ENCODE measurements at regions not wholly inside any gene's neighbourhood (a gene's known extent, or its start where the extent isn't known, plus 50 kb on each side); places are given as distances from the start of the nearest gene placed in this dataset.
"Not testable (repeated sequence)": the region's sequence is repeated elsewhere in the genome, so short reads cannot be mapped to it uniquely, and the experiment has no call there.

GRCh38 chr5:130333089-130333488 is 428.8 kb downstream of the CHSY3 start:
- no peak for DNase-seq (ENCODE audit: low read depth in 2 of 2)

- DNase-seq (ENCODE audit: low read depth in 2 of 2), result no peak
Observed at GRCh38 chr5:130331332-130331731, 427.1 kb downstream of the CHSY3 start.

GRCh38 chr5:130324953-130325671 is 420.8 kb downstream of the CHSY3 start:
- no peak for DNase-seq (ENCODE audit: low read depth in 2 of 2)

- DNase-seq (ENCODE audit: low read depth in 2 of 2), result no peak
Observed at GRCh38 chr5:130323804-130324454, 419.7 kb downstream of the CHSY3 start.

- DNase-seq (ENCODE audit: low read depth in 2 of 2), result no peak
Observed at GRCh38 chr5:130321931-130322330, 417.7 kb downstream of the CHSY3 start.

- no peak for DNase-seq (ENCODE audit: low read depth in 2 of 2)
Observed at GRCh38 chr5:130316971-130317680, 412.9 kb downstream of the CHSY3 start.

GRCh38 chr5:130295235-130295634 is 391.0 kb downstream of the CHSY3 start:
- no peak for DNase-seq (ENCODE audit: low read depth in 2 of 2)

- DNase-seq (ENCODE audit: low read depth in 2 of 2), result not testable (repeated sequence)
Observed at GRCh38 chr5:130294798-130295197, 390.5 kb downstream of the CHSY3 start.

GRCh38 chr5:130290219-130290618 is 386.0 kb downstream of the CHSY3 start:
- DNase-seq (ENCODE audit: low read depth in 2 of 2), result no peak

- no peak for DNase-seq (ENCODE audit: low read depth in 2 of 2)
Observed at GRCh38 chr5:130289132-130290088, 385.1 kb downstream of the CHSY3 start.

- no peak for DNase-seq (ENCODE audit: low read depth in 2 of 2)
Observed at GRCh38 chr5:130287438-130287837, 383.2 kb downstream of the CHSY3 start.

- no peak for DNase-seq (ENCODE audit: low read depth in 2 of 2)
Observed at GRCh38 chr5:130286971-130287370, 382.7 kb downstream of the CHSY3 start.

GRCh38 chr5:130282049-130282448 is 377.8 kb downstream of the CHSY3 start:
- DNase-seq (ENCODE audit: low read depth in 2 of 2), result no peak

GRCh38 chr5:130280528-130281217 is 376.4 kb downstream of the CHSY3 start:
- DNase-seq (ENCODE audit: low read depth in 2 of 2), result no peak

- no peak for DNase-seq (ENCODE audit: low read depth in 2 of 2)
Observed at GRCh38 chr5:130279386-130279785, 375.1 kb downstream of the CHSY3 start.

GRCh38 chr5:130278136-130278535 is 373.9 kb downstream of the CHSY3 start:
- DNase-seq (ENCODE audit: low read depth in 2 of 2), result no peak

- DNase-seq (ENCODE audit: low read depth in 2 of 2), result no peak
Observed at GRCh38 chr5:130277522-130277921, 373.3 kb downstream of the CHSY3 start.

GRCh38 chr5:130277002-130277401 is 372.7 kb downstream of the CHSY3 start:
- DNase-seq (ENCODE audit: low read depth in 2 of 2), result no peak

- no peak for DNase-seq (ENCODE audit: low read depth in 2 of 2)
Observed at GRCh38 chr5:130272837-130273236, 368.6 kb downstream of the CHSY3 start.

- no peak for DNase-seq (ENCODE audit: low read depth in 2 of 2)
Observed at GRCh38 chr5:130270786-130271185, 366.5 kb downstream of the CHSY3 start.

- no peak for DNase-seq (ENCODE audit: low read depth in 2 of 2)
Observed at GRCh38 chr5:130268489-130268888, 364.2 kb downstream of the CHSY3 start.
